CD4-positive, alpha-beta T cell (primary cell): ENCODE measurements at regions not wholly inside any gene's neighbourhood (a gene's known extent, or its start where the extent isn't known, plus 50 kb on each side); places are given as distances from the start of the nearest gene placed in this dataset.

Source experiments
- ATAC-seq: fragments of 200-7000 bp; cut with Tn5 transposase; one replicate; pipeline ENCODE4 v1.10.0; 2022; ENCODE audit warnings: mild to moderate bottlenecking; ENCODE audit not compliant: poor library complexity
- CTCF ChIA-PET: fragments of 350-600 bp; sonication (Branson Sonifier 250); formaldehyde crosslinking; loops from one replicate; lab custom pipeline; 2021; ENCODE audit warnings: antibody characterized with exemption, inconsistent platforms; lab: Charles Lee
- POLR2A ChIA-PET: fragments of 350-600 bp; sonication (Branson Sonifier 250); formaldehyde crosslinking; loops from one replicate; lab custom pipeline; 2021; ENCODE audit warnings: antibody characterized with exemption, inconsistent platforms; lab: Charles Lee
- DNase-seq, 14 experiments: peaks; one replicate each; pipeline ENCODE4 v3.0.0-alpha.2; 2013 to 2020; ENCODE audit warnings: mixed read lengths in 2 of 14
- H3K27ac ChIP-seq, 2 donors: one replicate each; pipeline versions ENCODE4 v1.5.1 to v1.7.0; 2013; ENCODE audit warnings: low read length in 2 of 2, low read depth in 1 of 2, mild to moderate bottlenecking in 1 of 2
- H3K27me3 ChIP-seq, 2 experiments: 1 replicate in 1 of 2; 2 replicates in 1 of 2; pipeline versions ENCODE4 v1.6.1 to v1.7.0; 2013; ENCODE audit warnings: low read length in 2 of 2, control low read depth in 1 of 2, mild to moderate bottlenecking in 1 of 2, moderate library complexity in 1 of 2; ENCODE audit not compliant: insufficient read depth in 2 of 2, control insufficient read depth in 1 of 2
- H3K36me3 ChIP-seq: one replicate; pipeline ENCODE4 v1.6.1; 2013; ENCODE audit warnings: low read length, control low read depth; ENCODE audit not compliant: insufficient read depth
- H3K4me1 ChIP-seq: one replicate; pipeline ENCODE4 v1.6.1; 2013; ENCODE audit warnings: low read length, control low read depth; ENCODE audit not compliant: insufficient read depth
- H3K4me3 ChIP-seq: one replicate; pipeline ENCODE4 v1.5.1; 2013; ENCODE audit warnings: mild to moderate bottlenecking, low read length, moderate library complexity
- H3K9me3 ChIP-seq, 2 experiments: 1 replicate in 1 of 2; 2 replicates in 1 of 2; pipeline versions ENCODE4 v1.6.1 to v1.7.0; 2013; ENCODE audit warnings: low read length in 2 of 2, mild to moderate bottlenecking in 2 of 2, control low read depth in 1 of 2, moderate library complexity in 1 of 2; ENCODE audit not compliant: control insufficient read depth in 1 of 2, insufficient read depth in 1 of 2
- H3K27ac Mint-ChIP-seq: one replicate; pipeline ENCODE4 v1.8.0; 2020; ENCODE audit warnings: mixed read lengths
- H3K27me3 Mint-ChIP-seq: one replicate; pipeline ENCODE4 v1.8.0; 2021; ENCODE audit warnings: mixed read lengths
- H3K36me3 Mint-ChIP-seq: one replicate; pipeline ENCODE4 v1.8.0; 2021; ENCODE audit warnings: low read depth, mixed read lengths
- H3K4me1 Mint-ChIP-seq: one replicate; pipeline ENCODE4 v1.8.0; 2021; ENCODE audit warnings: low read depth, mixed read lengths
- H3K4me3 Mint-ChIP-seq: one replicate; pipeline ENCODE4 v1.8.0; 2020; ENCODE audit warnings: mild to moderate bottlenecking, mixed read lengths
- H3K9me3 Mint-ChIP-seq: one replicate; pipeline ENCODE4 v1.8.0; 2020; ENCODE audit warnings: mixed read lengths
- CTCF ChIP-seq: fragments of 200-600 bp; IDR thresholded peaks from one replicate; pipeline ENCODE4 v1.8.0; 2022; ENCODE audit warnings: antibody characterized with exemption, mild to moderate bottlenecking
- intact Hi-C, 2 experiments: fragments of 100-400 bp; cut with DNase I in 1 of 2; cut with micrococcal nuclease in 1 of 2; formaldehyde crosslinking; loops; one replicate each; pipeline versions ENCODE4 v1.15.1 to v1.9.0; 2023 to 2025; cut with DNase I, micrococcal nuclease

- Histone ChIP-seq H3K27me3 (no peaks in the 10 kb centered on the region), H3K9me3 (peaks cover 0 to 4% of the 10 kb centered on the region in 2 experiments), H3K4me1 (no peaks in the 10 kb centered on the region), H3K27ac (no peak overlapping the region), H3K4me3 (no peak overlapping the region), H3K36me3 (no peaks in the 10 kb centered on the region)
- intact Hi-C loops, result no loop called here
- Mint-ChIP-seq H3K4me1 (no peaks in the 10 kb centered on the region), H3K4me3 (no peak overlapping the region), H3K36me3 (no peaks in the 10 kb centered on the region), H3K9me3 (peaks cover 3% of the 10 kb centered on the region), H3K27ac (no peak overlapping the region), H3K27me3 (no peaks in the 10 kb centered on the region)
- DNase-seq, result no peak
- CTCF ChIA-PET, result no interaction called here
- POLR2A ChIA-PET, result no interaction called here
- TF ChIP-seq CTCF, result no peak
- ATAC-seq, result no peak
Measured at GRCh38 chr18:55699233-55699765, 111.3 kb upstream of the TCF4 start.

- Histone ChIP-seq H3K27ac (no peak overlapping the region), H3K4me3 (no peak overlapping the region), H3K27me3 (no peaks in the 10 kb centered on the region), H3K9me3 (peaks cover 0 to 4% of the 10 kb centered on the region in 2 experiments), H3K4me1 (no peaks in the 10 kb centered on the region), H3K36me3 (no peaks in the 10 kb centered on the region)
- no peak for TF ChIP-seq CTCF
- DNase-seq (no peak), ATAC-seq (no peak)
- H3K27me3 Mint-ChIP-seq, result no peaks in the 10 kb centered on the region
- no peak overlapping the region for H3K27ac Mint-ChIP-seq
- no peak overlapping the region for H3K4me3 Mint-ChIP-seq
- CTCF ChIA-PET, result no interaction called here
- intact Hi-C loops, result no loop called here
- H3K36me3 Mint-ChIP-seq, result no peaks in the 10 kb centered on the region
- POLR2A ChIA-PET, result no interaction called here
- H3K9me3 Mint-ChIP-seq, result no peaks in the 10 kb centered on the region
- H3K4me1 Mint-ChIP-seq, result no peaks in the 10 kb centered on the region
Measured at GRCh38 chr18:55696811-55697210, 108.8 kb upstream of the TCF4 start.

- Histone ChIP-seq H3K27ac (no peak overlapping the region), H3K9me3 (peaks cover 0 to 4% of the 10 kb centered on the region in 2 experiments), H3K4me1 (no peaks in the 10 kb centered on the region), H3K36me3 (no peaks in the 10 kb centered on the region), H3K4me3 (no peak overlapping the region), H3K27me3 (no peaks in the 10 kb centered on the region)
- intact Hi-C loops, result no loop called here
- Mint-ChIP-seq H3K9me3 (no peaks in the 10 kb centered on the region), H3K27me3 (no peaks in the 10 kb centered on the region), H3K4me3 (no peak overlapping the region), H3K27ac (no peak overlapping the region), H3K4me1 (no peaks in the 10 kb centered on the region), H3K36me3 (no peaks in the 10 kb centered on the region)
- DNase-seq (no peak), ATAC-seq (no peak)
- CTCF ChIA-PET, result no interaction called here
- POLR2A ChIA-PET, result no interaction called here
- TF ChIP-seq CTCF, result no peak
Measured at GRCh38 chr18:55695091-55695490, 107.1 kb upstream of the TCF4 start.
